BJ (cell line): ENCODE measurements at regions not wholly inside any gene's neighbourhood (a gene's known extent, or its start where the extent isn't known, plus 50 kb on each side); places are given as distances from the start of the nearest gene placed in this dataset.
"Not testable (repeated sequence)": the region's sequence is repeated elsewhere in the genome, so short reads cannot be mapped to it uniquely, and the experiment has no call there.

ENCODE experiments used
- CTCF ChIA-PET: fragments of 350-600 bp; formaldehyde crosslinking; extraction: SDS; loops from one replicate; lab custom pipeline; 2021; ENCODE audit warnings: antibody characterized with exemption, inconsistent platforms; lab: Yijun Ruan, JAX
- POLR2A ChIA-PET: fragments of 300-600 bp; sonication (Branson Sonifier 250); formaldehyde crosslinking; extraction: SDS; loops from one replicate; lab custom pipeline; 2021; ENCODE audit warnings: antibody characterized with exemption; lab: Charles Lee
- DNase-seq: peaks from one replicate; pipeline ENCODE4 v3.0.0-alpha.2; 2011; ENCODE audit warnings: low read depth
- H3K27me3 ChIP-seq: 2 replicates; pipeline ENCODE4 v1.6.0; 2011; ENCODE audit warnings: low read length; ENCODE audit not compliant: control insufficient read depth, insufficient read depth
- H3K36me3 ChIP-seq: 2 replicates; pipeline ENCODE4 v1.5.1; 2011; ENCODE audit warnings: low read length; ENCODE audit not compliant: control insufficient read depth, insufficient read depth
- H3K4me3 ChIP-seq: 2 replicates; pipeline ENCODE4 v1.5.1; 2011; ENCODE audit warnings: low read depth, mild to moderate bottlenecking, control low read depth, low read length
- CTCF ChIP-seq: IDR thresholded peaks from 2 replicates; pipeline ENCODE4 v1.5.1; 2011; ENCODE audit warnings: low read depth, mild to moderate bottlenecking, control low read depth, inconsistent platforms, low read length, moderate library complexity; ENCODE audit not compliant: insufficient read depth

GRCh38 chr21:23949493-23949892 lies 1657.8 kb downstream of the MRPL39 start:
- TF ChIP-seq CTCF = no peak
- Histone ChIP-seq H3K4me3 (no peak overlapping the region), H3K36me3 (no peaks in the 10 kb centered on the region), H3K27me3 (no peaks in the 10 kb centered on the region)
- DNase-seq = no peak
- CTCF ChIA-PET = no interaction called here
- POLR2A ChIA-PET = no interaction called here

GRCh38 chr21:23939369-23940065 lies 1667.8 kb downstream of the MRPL39 start:
- Histone ChIP-seq H3K36me3 (no peaks in the 10 kb centered on the region), H3K27me3 (no peaks in the 10 kb centered on the region), H3K4me3 (no peak overlapping the region)
- ChIA-PET POLR2A (no interaction called here), CTCF (no interaction called here)
- no peak for DNase-seq
- TF ChIP-seq CTCF = no peak

GRCh38 chr21:23936991-23937390 lies 1670.3 kb downstream of the MRPL39 start:
- Histone ChIP-seq H3K27me3 (no peaks in the 10 kb centered on the region), H3K4me3 (no peak overlapping the region), H3K36me3 (no peaks in the 10 kb centered on the region)
- ChIA-PET CTCF (no interaction called here), POLR2A (no interaction called here)
- TF ChIP-seq CTCF = no peak
- no peak for DNase-seq

- TF ChIP-seq CTCF = no peak
- no peak for DNase-seq
- Histone ChIP-seq H3K4me3 (no peak overlapping the region), H3K27me3 (no peaks in the 10 kb centered on the region), H3K36me3 (no peaks in the 10 kb centered on the region)
- POLR2A ChIA-PET = no interaction called here
- CTCF ChIA-PET = no interaction called here
Measured at GRCh38 chr21:23936224-23936623, 1671.1 kb downstream of the MRPL39 start.

GRCh38 chr21:23930565-23930964 lies 1676.7 kb downstream of the MRPL39 start:
- DNase-seq = no peak
- Histone ChIP-seq H3K36me3 (no peaks in the 10 kb centered on the region), H3K27me3 (no peaks in the 10 kb centered on the region), H3K4me3 (no peak overlapping the region)
- ChIA-PET POLR2A (no interaction called here), CTCF (no interaction called here)
- no peak for TF ChIP-seq CTCF

GRCh38 chr21:23926430-23926829 lies 1680.9 kb downstream of the MRPL39 start:
- H3K27me3 ChIP-seq, CTCF ChIA-PET, POLR2A ChIA-PET: not testable (repeated sequence)

More at GRCh38 chr21:23926430-23926829, 1680.9 kb downstream of the MRPL39 start:
- not testable (repeated sequence) for H3K36me3 ChIP-seq, H3K4me3 ChIP-seq, DNase-seq
